Neural cell (in vitro differentiated cells): ENCODE measurements at regions not wholly inside any gene's neighbourhood (a gene's known extent, or its start where the extent isn't known, plus 50 kb on each side); places are given as distances from the start of the nearest gene placed in this dataset.

Source experiments
- H2AFZ ChIP-seq: fragments of 200-600, 300-800 bp; sonication (generic), shearing (Covaris generic); 2 replicates; pipeline ENCODE4 v1.6.0; 2014; ENCODE audit warnings: low read depth, mild to moderate bottlenecking, antibody characterized with exemption, low read length, moderate library complexity
- H3F3A ChIP-seq: fragments of 200-600 bp; shearing (Covaris generic); 2 replicates; pipeline ENCODE4 v1.6.1; 2016; ENCODE audit warnings: mild to moderate bottlenecking, moderate library complexity, mixed read lengths, antibody characterized with exemption, low read length; ENCODE audit not compliant: insufficient read depth, poor library complexity, severe bottlenecking
- H3K27ac ChIP-seq: fragments of 200-600, 300-800 bp; sonication (generic), shearing (Covaris generic); 2 replicates; pipeline ENCODE4 v1.5.1; 2014; ENCODE audit warnings: mild to moderate bottlenecking, low read length, moderate library complexity
- H3K27me3 ChIP-seq: fragments of 300-800, 200-600 bp; sonication (generic), shearing (Covaris generic); 2 replicates; pipeline ENCODE4 v1.6.0; 2014; ENCODE audit warnings: mild to moderate bottlenecking, low read depth, low read length, moderate library complexity; ENCODE audit not compliant: insufficient read depth
- H3K36me3 ChIP-seq: fragments of 300-800, 200-600 bp; sonication (generic), shearing (Covaris generic); 2 replicates; pipeline ENCODE4 v1.5.1; 2014; ENCODE audit warnings: mild to moderate bottlenecking, antibody characterized with exemption, low read length, moderate library complexity; ENCODE audit not compliant: insufficient read depth
- H3K4me2 ChIP-seq: fragments of 300-800, 200-600 bp; sonication (generic), shearing (Covaris generic); 2 replicates; pipeline ENCODE4 v1.6.0; 2014; ENCODE audit warnings: mild to moderate bottlenecking, low read length
- H3K4me3 ChIP-seq: fragments of 300-800, 200-600 bp; sonication (generic), shearing (Covaris generic); 2 replicates; pipeline ENCODE4 v1.5.1; 2014; ENCODE audit warnings: mild to moderate bottlenecking, low read length, moderate library complexity
- H3K79me2 ChIP-seq: fragments of 200-600 bp; shearing (Covaris generic); replicated peaks from 2 replicates; pipeline ENCODE4 v1.6.0; 2014; ENCODE audit warnings: mild to moderate bottlenecking, low read length, moderate library complexity; ENCODE audit not compliant: insufficient read depth
- H3K9ac ChIP-seq: fragments of 300-800, 200-600 bp; sonication (generic), shearing (Covaris generic); 2 replicates; pipeline ENCODE4 v1.6.1; 2016; ENCODE audit warnings: mild to moderate bottlenecking, low read length, mixed read lengths
- H3K9me2 ChIP-seq: fragments of 200-600 bp; shearing (Covaris generic); 2 replicates; pipeline ENCODE4 v1.6.1; 2016; ENCODE audit warnings: mild to moderate bottlenecking, low read length, mixed read lengths; ENCODE audit not compliant: insufficient read depth
- H3K9me3 ChIP-seq: fragments of 200-600, 300-800 bp; sonication (generic), shearing (Covaris generic); 2 replicates; pipeline ENCODE4 v1.6.1; 2016; ENCODE audit warnings: mild to moderate bottlenecking, mixed run types, low read length, moderate library complexity, mixed read lengths
- H4K20me1 ChIP-seq: fragments of 200-600 bp; shearing (Covaris generic); 2 replicates; pipeline ENCODE4 v1.6.1; 2016; ENCODE audit warnings: mild to moderate bottlenecking, mixed run types; ENCODE audit not compliant: insufficient read depth
- CTCF ChIP-seq: fragments of 450-650 bp; IDR thresholded peaks from 2 replicates; pipeline ENCODE4 v1.5.1; 2014; ENCODE audit warnings: antibody characterized with exemption, mild to moderate bottlenecking, moderate library complexity; ENCODE audit not compliant: poor library complexity, severe bottlenecking
- EP300 ChIP-seq: fragments of 450-650 bp; conservative IDR thresholded peaks from 2 replicates; pipeline ENCODE4 v1.6.1; 2014; ENCODE audit warnings: antibody characterized with exemption, mild to moderate bottlenecking, moderate library complexity; ENCODE audit not compliant: poor library complexity, severe bottlenecking
- EZH2 ChIP-seq: fragments of 200-600, 300-800 bp; shearing (Covaris generic), sonication (generic); IDR thresholded peaks from 2 replicates; pipeline ENCODE4 v1.6.1; 2014; ENCODE audit warnings: antibody characterized with exemption, low read length, borderline replicate concordance, mild to moderate bottlenecking; ENCODE audit not compliant: insufficient read depth, poor library complexity, severe bottlenecking
- MXI1 ChIP-seq: fragments of 450-650 bp; conservative IDR thresholded peaks from 2 replicates; pipeline ENCODE4 v1.6.1; 2014; ENCODE audit warnings: antibody characterized with exemption, mild to moderate bottlenecking; ENCODE audit not compliant: poor library complexity, severe bottlenecking
- POLR2AphosphoS5 ChIP-seq: IDR thresholded peaks from 2 replicates; pipeline ENCODE4 v1.6.1; 2012
- RAD21 ChIP-seq: fragments of 450-650 bp; conservative IDR thresholded peaks from 2 replicates; pipeline ENCODE4 v1.6.1; 2014; ENCODE audit warnings: antibody characterized with exemption, mild to moderate bottlenecking, moderate library complexity
- REST ChIP-seq: IDR thresholded peaks from 2 replicates; pipeline ENCODE4 v1.6.1; 2012; ENCODE audit warnings: borderline replicate concordance
- SMC3 ChIP-seq: fragments of 450-650 bp; conservative IDR thresholded peaks from 2 replicates; pipeline ENCODE4 v1.6.1; 2014; ENCODE audit warnings: antibody characterized with exemption, mild to moderate bottlenecking, moderate library complexity; ENCODE audit not compliant: poor library complexity
- TAF1 ChIP-seq: IDR thresholded peaks from 2 replicates; pipeline ENCODE4 v1.6.1; 2012; ENCODE audit warnings: low read depth

GRCh38 chrX:122739770-122740169, 444.3 kb upstream of the GRIA3 start:
- H4K20me1 ChIP-seq: no peaks in the 10 kb centered on the region
- TF ChIP-seq SMC3 (no peak), EZH2 (no peak), CTCF (no peak), RAD21 (no peak), TAF1 (no peak), EP300 (no peak), MXI1 (no peak), REST (no peak), POLR2AphosphoS5 (no peak)

GRCh38 chrX:122770581-122770980, 413.5 kb upstream of the GRIA3 start:
- no peaks in the 10 kb centered on the region for H3K79me2 ChIP-seq
- no peaks in the 10 kb centered on the region for H3K9me3 ChIP-seq
- no peaks in the 10 kb centered on the region for H3F3A ChIP-seq
- H3K4me2 ChIP-seq: no peak overlapping the region
- H3K27ac ChIP-seq: no peak overlapping the region
- no peaks in the 10 kb centered on the region for H4K20me1 ChIP-seq
- no peaks in the 10 kb centered on the region for H3K27me3 ChIP-seq
- no peak overlapping the region for H3K9ac ChIP-seq
- no peak overlapping the region for H3K4me3 ChIP-seq
- no peak for TF ChIP-seq MXI1
- no peak for TF ChIP-seq EP300
- TF ChIP-seq EZH2: no peak
- no peak for TF ChIP-seq SMC3
- no peak for TF ChIP-seq TAF1
- no peak for TF ChIP-seq POLR2AphosphoS5
- no peaks in the 10 kb centered on the region for H3K36me3 ChIP-seq
- H3K9me2 ChIP-seq: no peaks in the 10 kb centered on the region
- no peak overlapping the region for H2AFZ ChIP-seq

More at GRCh38 chrX:122739770-122740169, 444.3 kb upstream of the GRIA3 start:
- H3K79me2 ChIP-seq: no peaks in the 10 kb centered on the region
- H3K4me3 ChIP-seq: no peak overlapping the region
- H3F3A ChIP-seq: no peaks in the 10 kb centered on the region
- no peak overlapping the region for H3K4me2 ChIP-seq
- H3K36me3 ChIP-seq: no peaks in the 10 kb centered on the region
- H3K9ac ChIP-seq: no peak overlapping the region
- no peak overlapping the region for H2AFZ ChIP-seq
- H3K9me2 ChIP-seq: no peaks in the 10 kb centered on the region
- H3K27me3 ChIP-seq: no peaks in the 10 kb centered on the region
- H3K27ac ChIP-seq: no peak overlapping the region
- no peaks in the 10 kb centered on the region for H3K9me3 ChIP-seq
